HG03039 (cell line): ENCODE measurements at regions not wholly inside any gene's neighbourhood (a gene's known extent, or its start where the extent isn't known, plus 50 kb on each side); places are given as distances from the start of the nearest gene placed in this dataset.

Experiments
- ATAC-seq: cut with Tn5 transposase; IDR thresholded peaks from one replicate; pipeline ENCODE4 v1.9.1; 2021; ENCODE audit warnings: mild to moderate bottlenecking, moderate library complexity; ENCODE audit not compliant: unreplicated experiment

- ATAC-seq, result no peak
Measured at GRCh38 chr5:165108809-165109208, 1603.4 kb downstream of the MAT2B start.

GRCh38 chr5:165119175-165119574 lies 1613.8 kb downstream of the MAT2B start:
- ATAC-seq, result no peak

DNA sequence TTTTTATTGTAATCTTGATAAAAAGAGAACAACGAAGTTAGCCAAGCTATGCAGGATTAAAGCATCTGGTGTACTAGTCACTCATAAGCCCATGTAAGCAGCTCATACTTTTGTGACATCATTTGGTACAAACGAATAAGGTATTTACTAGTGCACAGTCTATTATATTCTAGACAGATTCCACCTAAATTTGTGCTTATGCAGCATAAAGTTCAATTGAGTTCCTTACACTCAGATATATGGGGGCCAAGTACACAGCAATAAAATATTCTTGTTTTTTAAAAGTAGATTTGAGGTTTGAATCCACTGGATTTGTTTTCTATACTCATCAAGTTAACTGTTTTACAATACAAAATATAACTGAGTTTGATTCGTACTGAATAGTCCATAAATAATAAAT lies 1621.2 kb downstream of the MAT2B start:
- no peak for ATAC-seq

DNA sequence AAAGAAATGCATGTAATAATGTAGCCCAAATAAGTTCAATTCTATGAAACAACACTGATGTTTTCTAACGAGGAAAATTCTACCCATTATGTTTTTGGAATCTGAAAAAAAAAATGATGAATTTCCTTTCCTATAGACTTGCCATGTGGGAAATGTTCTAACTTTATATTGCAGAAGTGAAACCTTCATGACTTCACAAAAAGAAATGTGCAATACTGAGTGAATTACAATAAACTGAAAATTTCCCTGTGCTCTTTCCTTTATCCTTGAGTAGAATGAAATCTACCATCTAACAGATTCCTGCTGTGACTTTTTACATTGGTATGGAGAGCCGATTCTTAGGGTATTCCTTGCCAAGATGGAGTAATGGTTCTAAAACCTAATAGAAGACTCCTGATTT lies 1622.5 kb downstream of the MAT2B start:
- no peak for ATAC-seq

DNA sequence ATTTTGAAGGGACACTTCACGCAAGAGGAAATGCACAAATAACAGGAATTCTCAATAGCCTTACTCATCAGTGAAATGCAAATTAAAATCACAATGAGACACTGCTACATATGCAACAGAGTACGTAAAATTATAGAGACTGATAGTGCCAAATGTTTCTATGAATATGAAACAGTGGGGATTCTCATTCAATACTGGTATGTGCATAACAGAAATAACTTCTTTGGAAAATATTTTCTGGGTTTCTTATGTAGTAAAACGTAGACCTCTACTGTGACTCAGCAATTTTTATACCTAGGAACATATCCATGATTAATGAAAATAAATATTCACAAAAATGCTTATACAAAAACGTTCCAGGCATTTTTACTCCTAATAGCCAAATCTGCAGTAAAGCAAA lies 1625.2 kb downstream of the MAT2B start:
- ATAC-seq, result no peak

- ATAC-seq, result no peak
Measured at GRCh38 chr5:165134155-165134554, 1628.7 kb downstream of the MAT2B start.

DNA sequence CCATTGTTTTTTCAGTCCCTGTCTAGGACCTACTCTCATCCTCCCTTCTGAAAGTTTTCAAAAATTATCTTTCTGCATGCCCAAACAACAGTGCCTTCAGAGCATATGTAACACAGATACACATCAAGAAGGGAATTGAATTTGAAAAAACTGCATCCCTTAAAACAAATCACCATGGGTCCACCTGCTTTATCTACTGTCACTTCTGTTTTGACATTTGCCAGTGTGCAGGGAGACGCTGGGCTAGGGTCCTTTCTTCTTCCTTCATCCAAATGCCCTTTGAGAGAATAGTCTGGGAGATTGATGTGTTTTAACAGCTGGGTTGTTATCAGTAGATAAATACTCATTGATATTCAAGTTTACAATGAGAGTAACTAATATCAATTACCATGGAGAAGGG lies 1630.1 kb downstream of the MAT2B start:
- no peak for ATAC-seq

GRCh38 chr5:165137701-165138100 lies 1632.3 kb downstream of the MAT2B start:
- no peak for ATAC-seq

GRCh38 chr5:165138236-165138635 lies 1632.8 kb downstream of the MAT2B start:
- no peak for ATAC-seq

- no peak for ATAC-seq
Measured at GRCh38 chr5:165139262-165139661, 1633.8 kb downstream of the MAT2B start.

DNA sequence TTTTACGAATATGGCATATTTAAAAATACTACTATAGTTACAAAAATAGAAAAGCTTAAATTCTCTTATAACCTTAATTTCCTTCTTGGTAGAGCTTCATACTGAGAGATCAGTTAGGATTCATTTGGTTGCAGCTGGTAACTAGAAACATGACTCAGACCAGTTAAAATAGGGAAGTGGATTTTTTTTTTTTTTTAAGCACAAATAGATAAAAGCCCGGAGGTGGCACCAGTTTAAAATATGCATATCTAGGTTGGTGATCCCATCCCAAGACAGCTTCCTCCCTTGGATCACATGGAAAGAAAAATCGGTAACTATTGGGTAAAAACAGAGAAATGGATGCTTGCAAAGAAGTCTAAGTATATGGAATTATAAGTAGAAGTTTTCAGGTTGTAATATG lies 1634.3 kb downstream of the MAT2B start:
- no peak for ATAC-seq

- ATAC-seq, result no peak
Measured at GRCh38 chr5:165143741-165144140, 1638.3 kb downstream of the MAT2B start.

- ATAC-seq, result no peak
Measured at GRCh38 chr5:165149431-165149830, 1644.0 kb downstream of the MAT2B start.

DNA sequence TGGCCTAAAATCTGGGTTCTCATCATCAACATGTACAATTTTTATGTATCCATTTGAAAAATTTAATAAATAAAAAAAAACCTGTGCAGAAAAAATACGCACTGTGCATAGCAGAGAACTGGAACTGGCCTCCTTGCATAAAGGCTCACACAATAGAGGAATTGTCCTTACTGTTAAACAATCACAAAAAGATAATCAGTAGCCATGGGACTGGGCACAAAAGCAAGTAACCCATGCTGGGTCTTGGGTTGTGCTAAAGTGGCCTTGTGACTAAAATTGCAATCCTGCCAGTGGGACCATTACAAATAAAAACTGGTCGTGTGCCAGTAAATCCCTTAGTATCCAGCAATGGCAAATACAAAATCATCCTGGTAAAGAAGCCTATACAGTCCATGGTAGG lies 1646.6 kb downstream of the MAT2B start:
- no peak for ATAC-seq

DNA sequence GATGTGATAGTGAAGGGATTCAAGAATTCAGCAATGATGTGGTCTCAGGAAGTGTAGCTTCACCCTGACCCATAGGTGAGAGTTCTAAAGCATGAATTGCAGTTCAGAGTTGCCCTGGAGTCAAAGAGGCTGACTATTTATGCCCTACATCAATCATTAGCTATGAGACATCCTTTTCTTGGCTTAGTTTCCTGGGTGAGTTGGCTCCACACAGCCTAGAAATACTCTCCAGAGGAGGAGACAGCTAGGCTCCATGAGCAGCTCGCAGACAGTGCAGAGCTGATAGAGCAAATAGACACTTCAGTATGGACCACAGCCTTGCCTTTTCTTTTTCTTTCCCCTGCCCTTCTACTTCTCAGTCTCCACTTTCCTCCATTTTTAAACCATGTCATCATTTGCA lies 1651.8 kb downstream of the MAT2B start:
- ATAC-seq, result no peak

DNA sequence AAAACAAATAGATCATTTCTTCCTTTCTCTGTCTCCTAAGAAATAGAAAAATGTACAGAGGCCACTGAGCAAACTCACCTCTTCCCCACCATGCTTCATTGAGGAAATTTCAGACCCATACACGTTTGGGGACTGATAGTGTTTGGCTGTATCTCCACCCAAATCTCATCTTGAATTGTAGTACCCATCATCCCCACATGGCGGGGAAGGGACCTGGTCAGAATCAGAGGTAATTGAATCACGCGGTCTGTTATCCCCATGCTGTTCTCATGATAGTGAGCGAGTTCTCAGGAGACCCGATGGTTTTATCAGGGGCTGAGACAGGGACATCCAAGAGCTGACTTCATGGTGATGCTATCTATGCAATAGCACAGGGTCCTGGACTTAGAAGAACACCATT lies 1655.8 kb downstream of the MAT2B start:
- no peak for ATAC-seq

DNA sequence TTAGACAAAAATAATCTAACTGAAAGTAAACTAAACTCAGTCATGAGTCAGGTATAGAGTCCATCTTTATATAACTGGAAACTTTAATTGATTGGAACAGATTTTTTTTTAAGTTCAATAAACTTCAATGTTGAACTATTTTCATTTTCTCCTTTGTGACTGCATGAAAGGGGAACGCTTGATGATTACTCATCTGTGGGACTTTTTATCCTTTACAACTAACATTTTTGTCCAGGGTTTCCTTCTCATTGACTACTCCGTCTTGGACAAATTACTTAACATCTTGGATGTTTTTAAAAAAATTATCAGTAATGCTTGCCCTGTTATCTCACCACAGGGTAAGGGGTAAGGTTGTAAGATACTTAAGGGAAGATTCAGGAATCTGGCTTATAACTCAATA lies 1658.4 kb downstream of the MAT2B start:
- ATAC-seq, result no peak

DNA sequence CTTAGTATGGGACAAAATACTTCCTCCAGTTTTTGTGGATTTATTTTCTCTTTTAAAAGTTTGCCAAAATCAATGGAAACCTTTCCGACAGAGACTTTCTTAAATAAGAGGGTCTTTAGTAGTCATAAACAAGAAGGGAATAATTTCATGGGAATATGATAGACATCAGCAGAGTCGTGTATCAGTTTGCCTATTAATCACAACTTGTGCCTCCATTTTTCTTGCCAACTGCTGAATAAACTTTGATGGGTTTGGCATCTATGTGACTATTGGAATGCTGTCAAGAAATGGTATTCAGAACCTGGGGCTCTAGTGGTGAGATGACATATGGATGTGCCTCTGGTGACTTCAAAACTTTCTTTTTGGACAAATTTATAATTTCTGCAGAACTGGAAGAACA lies 1668.2 kb downstream of the MAT2B start:
- no peak for ATAC-seq

DNA sequence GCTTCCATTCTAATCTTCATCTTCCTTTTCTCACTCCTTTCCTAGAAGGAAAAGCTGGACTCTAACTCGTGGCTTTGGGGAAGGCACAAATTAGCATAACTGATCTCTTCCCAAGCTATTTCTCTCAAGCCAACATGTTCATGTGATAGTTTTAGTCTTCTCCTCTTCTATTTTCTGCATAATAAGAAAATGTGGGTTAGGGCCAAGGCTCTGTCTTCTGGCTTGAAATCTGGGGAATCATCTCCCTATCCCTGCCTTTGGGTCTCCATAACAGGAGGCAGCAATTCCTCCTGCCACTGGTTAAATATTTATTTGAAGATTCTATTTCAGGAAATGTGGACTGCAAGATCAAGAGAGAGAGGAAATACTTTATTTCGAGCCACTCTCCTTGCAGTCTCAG lies 1669.6 kb downstream of the MAT2B start:
- no peak for ATAC-seq

DNA sequence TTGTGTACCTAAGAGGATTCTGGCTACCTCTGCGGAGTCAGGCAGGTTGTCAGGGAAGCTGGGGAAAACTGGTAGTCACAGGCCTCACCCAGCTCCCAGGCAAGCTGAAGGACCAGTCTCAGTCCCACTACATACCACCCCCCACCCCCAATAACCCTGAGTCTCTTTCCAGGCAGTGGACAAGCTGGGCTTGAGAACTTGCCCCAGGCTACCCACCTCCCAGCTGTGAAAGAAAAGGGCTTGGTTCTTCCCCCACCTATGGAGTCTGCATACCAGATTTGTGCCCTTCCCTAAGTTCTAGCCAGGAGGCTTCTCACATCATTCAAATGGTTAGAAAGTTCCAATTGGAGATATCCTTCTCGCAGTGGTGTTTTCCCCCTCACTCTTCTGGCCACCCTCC lies 1678.8 kb downstream of the MAT2B start:
- no peak for ATAC-seq

- ATAC-seq, result no peak
Measured at GRCh38 chr5:165185716-165186115, 1680.3 kb downstream of the MAT2B start.

DNA sequence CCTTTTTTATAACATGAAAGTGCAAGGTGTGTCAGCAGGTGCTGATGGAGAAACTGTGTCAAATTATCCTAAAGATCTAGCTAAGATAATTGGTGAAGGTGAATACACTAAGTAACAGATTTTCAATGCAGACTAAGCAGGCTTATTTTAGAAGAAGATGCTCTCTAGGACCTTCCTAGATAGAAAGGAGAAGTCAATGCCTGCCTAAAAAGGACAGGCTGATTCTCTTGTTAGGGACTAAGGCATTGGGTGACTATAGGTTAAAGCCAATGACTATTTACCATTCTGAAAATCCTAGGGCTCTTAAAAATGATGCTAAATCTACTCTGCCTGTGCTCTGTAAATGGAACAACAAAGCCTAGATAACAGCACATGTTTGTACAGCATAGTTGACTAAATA lies 1682.4 kb downstream of the MAT2B start:
- no peak for ATAC-seq

DNA sequence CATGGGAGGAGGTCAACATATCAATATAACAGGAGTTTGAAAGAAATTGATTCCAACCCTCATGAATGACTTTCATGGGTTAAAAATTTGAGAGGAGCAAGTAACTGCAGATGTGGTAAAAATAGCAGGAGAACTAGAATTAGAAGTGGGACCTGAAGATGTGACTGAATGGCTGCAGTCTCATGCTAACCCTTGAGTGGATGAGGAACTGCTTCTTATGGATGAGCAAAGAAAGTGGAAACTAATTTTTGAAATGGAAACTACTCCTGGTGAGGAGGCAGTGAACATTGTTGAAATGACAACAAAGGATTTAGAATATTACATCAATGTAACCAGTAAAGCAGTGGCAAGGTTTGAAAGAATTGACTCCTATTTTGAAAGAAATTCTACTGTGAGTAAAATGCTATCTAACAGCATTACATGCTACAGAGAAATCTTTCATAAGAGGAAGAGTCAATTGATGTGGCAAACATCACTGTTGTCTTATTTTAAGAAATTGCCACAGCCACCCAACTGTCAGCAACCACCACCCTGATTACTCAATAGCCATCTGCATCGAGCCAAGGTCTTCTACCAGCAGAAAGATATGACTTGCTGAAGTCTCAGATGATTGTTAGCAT lies 1683.2 kb downstream of the MAT2B start:
- ATAC-seq, result no peak

DNA sequence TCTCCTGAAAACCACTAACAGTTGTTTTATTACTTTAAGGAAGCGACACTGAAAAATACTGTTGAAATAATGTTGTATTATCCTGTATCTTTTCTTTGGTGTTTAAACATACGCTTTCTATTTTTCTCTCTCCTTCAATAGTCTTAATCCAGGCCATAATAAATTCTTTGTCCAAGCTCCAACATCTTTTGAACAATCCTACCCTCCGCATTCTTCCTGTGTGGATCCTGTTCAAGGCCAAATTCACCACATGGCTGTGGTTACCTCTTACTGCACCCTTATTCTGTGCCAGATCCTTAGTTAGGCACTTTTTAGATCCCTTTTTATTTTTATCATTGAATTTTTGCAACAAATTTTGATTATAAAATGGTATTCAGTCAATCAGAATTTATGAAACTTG lies 1691.5 kb downstream of the MAT2B start:
- no peak for ATAC-seq
